OCI-LY1 (cell line): ENCODE measurements at regions not wholly inside any gene's neighbourhood (a gene's known extent, or its start where the extent isn't known, plus 50 kb on each side); places are given as distances from the start of the nearest gene placed in this dataset.

Experiments
- H2AFZ ChIP-seq: fragments of 200-600 bp; sonication (generic), shearing (Covaris generic); 2 replicates; pipeline ENCODE4 v1.6.0; 2014; ENCODE audit warnings: antibody characterized with exemption, mild to moderate bottlenecking, low read length
- H3F3A ChIP-seq: fragments of 200-600 bp; sonication (generic), shearing (Covaris generic); 2 replicates; pipeline ENCODE4 v1.6.0; 2014; ENCODE audit warnings: mild to moderate bottlenecking, antibody characterized with exemption, low read length, moderate library complexity; ENCODE audit not compliant: insufficient read depth
- H3K27ac ChIP-seq: fragments of 200-600 bp; sonication (generic); 2 replicates; pipeline ENCODE4 v1.5.1; 2014; ENCODE audit warnings: low read length, mixed run types, mild to moderate bottlenecking, low read depth; ENCODE audit not compliant: poor library complexity, severe bottlenecking
- H3K27me3 ChIP-seq: fragments of 200-600 bp; sonication (generic); 2 replicates; pipeline ENCODE4 v1.6.0; 2014; ENCODE audit warnings: antibody characterized with exemption, mild to moderate bottlenecking, low read length, moderate library complexity; ENCODE audit not compliant: insufficient read depth
- H3K36me3 ChIP-seq: fragments of 200-600 bp; sonication (generic); 2 replicates; pipeline ENCODE4 v1.6.1; 2014; ENCODE audit warnings: mild to moderate bottlenecking, antibody characterized with exemption, low read length, moderate library complexity, mixed read lengths; ENCODE audit not compliant: insufficient read depth
- H3K4me1 ChIP-seq: fragments of 200-600 bp; sonication (generic); 2 replicates; pipeline ENCODE4 v1.5.1; 2014; ENCODE audit warnings: mild to moderate bottlenecking, low read length, moderate library complexity; ENCODE audit not compliant: insufficient read depth, severe bottlenecking
- H3K4me2 ChIP-seq: fragments of 200-600 bp; sonication (generic), shearing (Covaris generic); 2 replicates; pipeline ENCODE4 v1.6.1; 2014; ENCODE audit warnings: low read length
- H3K4me3 ChIP-seq: fragments of 200-600 bp; sonication (generic); 2 replicates; pipeline ENCODE4 v1.5.1; 2014; ENCODE audit warnings: low read length, low read depth, mild to moderate bottlenecking, mixed read lengths; ENCODE audit not compliant: poor library complexity, severe bottlenecking
- H3K79me2 ChIP-seq: fragments of 200-600 bp; shearing (Covaris generic); 2 replicates; pipeline ENCODE4 v1.6.1; 2016; ENCODE audit warnings: mixed run types, low read length, mixed read lengths; ENCODE audit not compliant: insufficient read depth
- H3K9ac ChIP-seq: fragments of 200-600 bp; sonication (generic), shearing (Covaris generic); 2 replicates; pipeline ENCODE4 v1.6.1; 2014; ENCODE audit warnings: mild to moderate bottlenecking, low read length, mixed read lengths
- H3K9me2 ChIP-seq: fragments of 200-600 bp; sonication (generic), shearing (Covaris generic); 2 replicates; pipeline ENCODE4 v1.6.1; 2014; ENCODE audit warnings: low read depth, mild to moderate bottlenecking, low read length, mixed read lengths
- H3K9me3 ChIP-seq: fragments of 200-600 bp; shearing (Covaris generic); 2 replicates; pipeline ENCODE4 v1.6.1; 2014; ENCODE audit warnings: low read length, mixed read lengths
- H4K20me1 ChIP-seq: fragments of 200-600 bp; sonication (generic), shearing (Covaris generic); 2 replicates; pipeline ENCODE4 v1.6.0; 2016; ENCODE audit warnings: mild to moderate bottlenecking, low read length; ENCODE audit not compliant: insufficient read depth
- EZH2 ChIP-seq: fragments of 200-600 bp; sonication (generic), shearing (Covaris generic); IDR thresholded peaks from 2 replicates; pipeline ENCODE4 v1.8.0; 2017; ENCODE audit warnings: borderline replicate concordance, mixed run types, mild to moderate bottlenecking, antibody characterized with exemption, low read length, moderate library complexity, mixed read lengths
- TF ChIP-seq, protein P1 (sequence below): fragments of 200-600 bp; sonication (generic), shearing (Covaris generic); IDR thresholded peaks from 2 replicates; pipeline ENCODE4 v1.5.1; 2017; ENCODE audit warnings: mild to moderate bottlenecking, antibody characterized with exemption, low read length, moderate library complexity, mixed read lengths

DNA sequence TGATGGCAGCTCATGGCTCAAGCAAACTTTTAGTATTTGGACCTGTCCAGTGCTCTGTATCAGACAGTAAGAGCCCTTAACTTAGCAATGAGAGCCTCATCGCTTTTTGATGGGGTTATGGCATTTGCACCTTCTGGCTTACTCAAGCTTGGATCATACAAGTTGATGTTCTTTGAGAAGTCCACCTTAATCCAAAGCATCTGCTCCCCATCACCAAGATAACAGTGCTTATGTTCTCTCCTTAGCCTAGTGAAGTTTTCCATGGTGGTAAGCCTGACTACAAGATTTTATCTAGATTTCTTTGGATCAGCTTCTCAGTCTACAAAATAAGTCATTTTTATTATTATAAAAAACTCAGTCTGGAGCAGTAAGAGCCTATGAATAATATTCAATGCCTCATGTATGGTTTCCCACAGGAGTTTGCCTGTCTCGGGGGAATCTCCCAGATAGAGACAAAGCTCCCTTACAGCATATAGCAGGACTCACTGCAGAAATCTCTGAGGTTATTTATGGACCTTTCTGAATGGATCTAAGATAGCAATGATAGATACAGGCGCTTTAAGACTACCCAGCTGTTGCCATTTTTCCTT, 472.2 kb upstream of the LINC00305 start:
- Histone ChIP-seq H3K36me3 (no peaks in the 10 kb centered on the region), H3K4me2 (no peak overlapping the region), H3K9me2 (no peaks in the 10 kb centered on the region), H3K4me1 (peaks cover 10% of the 10 kb centered on the region), H3F3A (no peaks in the 10 kb centered on the region), H3K27ac (no peak overlapping the region), H3K27me3 (no peaks in the 10 kb centered on the region), H3K9ac (no peak overlapping the region), H3K9me3 (no peaks in the 10 kb centered on the region), H3K4me3 (no peak overlapping the region), H3K79me2 (no peaks in the 10 kb centered on the region), H4K20me1 (no peaks in the 10 kb centered on the region), H2AFZ (no peak overlapping the region)
- no peak for TF ChIP-seq EZH2
- TF ChIP-seq, protein P1, sequence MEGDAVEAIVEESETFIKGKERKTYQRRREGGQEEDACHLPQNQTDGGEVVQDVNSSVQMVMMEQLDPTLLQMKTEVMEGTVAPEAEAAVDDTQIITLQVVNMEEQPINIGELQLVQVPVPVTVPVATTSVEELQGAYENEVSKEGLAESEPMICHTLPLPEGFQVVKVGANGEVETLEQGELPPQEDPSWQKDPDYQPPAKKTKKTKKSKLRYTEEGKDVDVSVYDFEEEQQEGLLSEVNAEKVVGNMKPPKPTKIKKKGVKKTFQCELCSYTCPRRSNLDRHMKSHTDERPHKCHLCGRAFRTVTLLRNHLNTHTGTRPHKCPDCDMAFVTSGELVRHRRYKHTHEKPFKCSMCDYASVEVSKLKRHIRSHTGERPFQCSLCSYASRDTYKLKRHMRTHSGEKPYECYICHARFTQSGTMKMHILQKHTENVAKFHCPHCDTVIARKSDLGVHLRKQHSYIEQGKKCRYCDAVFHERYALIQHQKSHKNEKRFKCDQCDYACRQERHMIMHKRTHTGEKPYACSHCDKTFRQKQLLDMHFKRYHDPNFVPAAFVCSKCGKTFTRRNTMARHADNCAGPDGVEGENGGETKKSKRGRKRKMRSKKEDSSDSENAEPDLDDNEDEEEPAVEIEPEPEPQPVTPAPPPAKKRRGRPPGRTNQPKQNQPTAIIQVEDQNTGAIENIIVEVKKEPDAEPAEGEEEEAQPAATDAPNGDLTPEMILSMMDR: no peak

DNA sequence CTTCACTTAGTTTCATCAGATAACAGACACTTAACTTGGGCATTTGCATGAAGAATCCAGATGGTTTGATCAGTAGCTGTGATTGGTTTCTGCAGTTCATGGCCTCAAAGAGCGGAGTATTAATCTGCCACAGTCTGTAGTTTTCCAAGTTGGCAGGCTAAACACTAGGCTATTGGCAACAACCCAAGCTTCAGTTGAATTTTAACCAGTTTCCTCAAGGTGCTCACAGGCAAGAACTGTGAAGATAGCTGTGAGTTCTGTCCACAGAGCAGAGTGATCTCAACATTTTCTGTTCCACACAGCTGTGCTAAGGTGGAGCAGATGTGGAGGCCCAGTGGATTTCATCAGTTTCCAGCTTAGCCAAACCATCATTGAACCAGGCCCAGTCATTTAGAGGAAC, 469.5 kb upstream of the LINC00305 start:
- no peaks in the 10 kb centered on the region for H3K9me2 ChIP-seq
- no peaks in the 10 kb centered on the region for H4K20me1 ChIP-seq
- no peak overlapping the region for H3K27ac ChIP-seq
- H3K4me2 ChIP-seq: no peak overlapping the region
- no peak overlapping the region for H3K9ac ChIP-seq
- H3K9me3 ChIP-seq: no peaks in the 10 kb centered on the region
- H2AFZ ChIP-seq: no peak overlapping the region
- H3K79me2 ChIP-seq: no peaks in the 10 kb centered on the region
- H3K4me3 ChIP-seq: no peak overlapping the region
- no peaks in the 10 kb centered on the region for H3K27me3 ChIP-seq
- TF ChIP-seq EZH2: no peak
- TF ChIP-seq, protein P1: no peak
- H3K4me1 ChIP-seq: peaks cover 9% of the 10 kb centered on the region
- H3F3A ChIP-seq: no peaks in the 10 kb centered on the region
- H3K36me3 ChIP-seq: no peaks in the 10 kb centered on the region

- H3K4me1 ChIP-seq: no peaks in the 10 kb centered on the region
- H3K4me2 ChIP-seq: no peak overlapping the region
- no peak overlapping the region for H3K27ac ChIP-seq
- no peaks in the 10 kb centered on the region for H3K36me3 ChIP-seq
- H3F3A ChIP-seq: no peaks in the 10 kb centered on the region
- H2AFZ ChIP-seq: no peak overlapping the region
- no peak overlapping the region for H3K4me3 ChIP-seq
- no peaks in the 10 kb centered on the region for H3K79me2 ChIP-seq
- H4K20me1 ChIP-seq: no peaks in the 10 kb centered on the region
- H3K9me2 ChIP-seq: no peaks in the 10 kb centered on the region
- no peak overlapping the region for H3K9ac ChIP-seq
- TF ChIP-seq, protein P1: no peak
- TF ChIP-seq EZH2: no peak
- H3K9me3 ChIP-seq: no peaks in the 10 kb centered on the region
- H3K27me3 ChIP-seq: no peaks in the 10 kb centered on the region
These were observed 466.1 kb upstream of the LINC00305 start for GRCh38 chr18:64615021-64615420.
